HG03025 (cell line): ENCODE measurements at regions not wholly inside any gene's neighbourhood (a gene's known extent, or its start where the extent isn't known, plus 50 kb on each side); places are given as distances from the start of the nearest gene placed in this dataset.

Experiments
- ATAC-seq: cut with Tn5 transposase; IDR thresholded peaks from one replicate; pipeline ENCODE4 v1.9.1; 2021; ENCODE audit warnings: mild to moderate bottlenecking, moderate library complexity; ENCODE audit not compliant: unreplicated experiment, low FRiP score

- no peak for ATAC-seq
Measured at GRCh38 chr17:77649717-77650211, 308.7 kb upstream of the TNRC6C start.

DNA sequence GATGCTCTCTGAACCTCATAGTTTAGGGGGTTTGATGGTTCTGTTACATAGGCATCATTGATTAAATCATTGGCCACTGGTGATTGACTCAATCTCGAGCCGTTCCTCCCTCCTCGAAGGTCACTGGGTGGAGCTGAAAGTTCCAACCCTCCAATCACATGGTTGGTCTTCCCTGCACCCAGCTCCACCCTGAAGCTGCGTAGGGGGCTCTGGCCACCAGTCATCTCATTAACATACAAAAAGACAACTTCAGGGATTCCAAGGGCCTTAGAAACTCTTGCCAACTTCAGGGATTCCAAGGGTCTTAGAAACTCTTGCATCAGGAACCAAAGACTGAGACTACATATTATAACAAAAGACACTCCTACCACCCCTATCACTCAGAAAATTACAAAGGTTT, 306.5 kb upstream of the TNRC6C start:
- ATAC-seq: no peak

- ATAC-seq: no peak
Measured at GRCh38 chr17:77654296-77654695, 304.2 kb upstream of the TNRC6C start.

- no peak for ATAC-seq
Measured at GRCh38 chr17:77654850-77655249, 303.7 kb upstream of the TNRC6C start.

DNA sequence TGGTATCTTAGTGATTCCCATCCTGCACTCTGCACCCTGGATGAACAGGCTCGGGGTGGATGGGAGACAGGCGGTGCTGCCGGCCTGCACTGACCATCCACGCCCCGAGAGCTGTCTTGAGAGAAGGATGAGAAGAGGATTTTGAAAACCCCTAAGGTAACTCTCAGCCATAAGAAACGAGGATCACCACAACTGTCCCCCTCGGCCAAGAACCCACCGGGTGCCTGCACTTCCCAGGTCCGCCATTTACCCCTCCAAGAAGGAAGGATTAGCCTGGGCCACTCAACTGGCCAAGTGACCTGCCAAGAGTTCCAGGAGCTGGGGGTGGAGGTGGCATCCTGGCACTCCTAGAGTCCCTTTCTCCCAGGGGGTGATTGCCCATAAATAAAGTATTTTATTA, 302.4 kb upstream of the TNRC6C start:
- no peak for ATAC-seq

- ATAC-seq: no peak
Measured at GRCh38 chr17:77657839-77658238, 300.7 kb upstream of the TNRC6C start.

DNA sequence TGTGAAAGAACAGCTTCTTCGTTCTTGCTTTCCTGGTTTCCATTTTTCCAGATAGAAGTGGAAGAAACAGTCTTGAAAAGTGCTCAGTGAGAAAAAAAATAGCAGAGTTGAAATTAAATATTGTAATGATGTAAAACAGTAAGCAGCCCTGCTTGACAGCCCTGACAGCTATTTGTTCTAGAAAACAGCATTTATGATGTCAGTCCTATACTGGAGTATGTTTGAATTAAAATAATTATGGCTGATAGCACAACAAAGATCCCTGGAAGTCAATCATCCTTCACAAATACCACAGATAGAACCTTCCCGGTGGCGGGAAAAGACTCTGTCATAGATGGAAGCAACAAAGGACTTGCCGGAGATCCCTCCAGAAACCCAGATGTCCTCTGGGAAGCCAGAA, 298.0 kb upstream of the TNRC6C start:
- no peak for ATAC-seq

GRCh38 chr17:77662833-77663232, 295.7 kb upstream of the TNRC6C start:
- ATAC-seq: no peak

- ATAC-seq: no peak
Measured at GRCh38 chr17:77664097-77664729, 294.3 kb upstream of the TNRC6C start.

GRCh38 chr17:77665833-77666232, 292.7 kb upstream of the TNRC6C start:
- no peak for ATAC-seq

DNA sequence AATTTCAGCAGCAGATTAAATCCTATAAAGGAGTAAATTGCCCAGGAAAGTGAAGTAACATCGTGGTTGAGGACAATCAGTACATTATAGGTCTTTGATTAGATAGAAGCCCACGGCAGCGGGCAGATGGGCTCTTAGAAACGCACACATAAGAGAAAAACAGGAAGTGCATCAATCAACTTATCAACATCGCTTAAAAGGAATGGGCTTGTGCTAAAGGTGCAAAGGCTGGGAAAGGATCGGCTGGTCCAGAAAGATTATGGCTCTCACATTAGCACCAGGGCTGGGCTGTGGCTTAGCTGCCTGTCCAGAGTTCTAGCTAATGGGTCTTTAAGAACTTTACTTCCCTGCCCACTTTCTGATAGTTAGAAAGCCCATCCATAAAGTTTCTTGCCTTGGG, 292.0 kb upstream of the TNRC6C start:
- ATAC-seq: no peak

DNA sequence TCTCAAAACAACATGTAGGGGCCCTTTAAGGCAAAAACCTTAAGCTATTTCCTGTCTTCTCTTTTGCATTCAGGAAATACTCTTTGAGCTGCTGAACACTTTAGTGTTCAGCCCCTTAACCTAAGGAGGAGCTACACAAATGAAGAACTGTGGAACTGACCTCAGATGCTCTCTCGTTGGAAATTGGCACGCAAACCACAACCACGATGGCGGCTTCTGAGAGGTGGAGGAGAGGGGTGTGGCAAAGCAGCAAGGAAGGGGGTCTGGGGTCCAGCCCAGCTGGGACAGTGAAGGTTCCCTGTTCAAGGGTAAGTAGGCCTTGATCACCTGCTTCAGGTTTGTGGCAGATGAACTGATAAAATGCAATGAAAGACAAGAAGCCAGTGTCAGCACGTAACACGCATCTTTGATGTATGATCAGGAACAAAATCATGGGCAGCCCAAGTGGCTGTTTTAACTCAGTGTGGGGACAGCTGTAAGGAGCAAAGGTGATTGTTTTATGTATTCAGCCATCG, 291.6 kb upstream of the TNRC6C start:
- no peak for ATAC-seq

DNA sequence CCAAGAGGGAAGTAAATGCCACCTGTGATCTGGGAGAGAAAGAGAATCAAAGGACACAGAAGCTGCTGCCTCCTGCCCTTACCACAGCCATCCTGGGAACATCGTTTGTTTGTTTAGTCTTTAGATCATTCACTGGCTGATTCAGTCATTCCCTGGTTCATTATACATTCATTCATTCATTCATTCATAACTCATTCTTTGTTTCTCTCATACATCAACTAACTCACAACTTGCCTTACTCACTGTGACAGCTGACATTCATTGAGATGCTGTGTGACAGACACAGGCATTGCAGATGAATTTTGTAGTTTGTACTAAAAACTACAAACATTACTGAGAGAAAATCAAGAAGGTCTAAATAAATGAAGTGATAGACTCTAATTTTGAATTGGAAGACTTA, 291.0 kb upstream of the TNRC6C start:
- no peak for ATAC-seq

GRCh38 chr17:77668518-77668917, 290.0 kb upstream of the TNRC6C start:
- ATAC-seq: no peak

DNA sequence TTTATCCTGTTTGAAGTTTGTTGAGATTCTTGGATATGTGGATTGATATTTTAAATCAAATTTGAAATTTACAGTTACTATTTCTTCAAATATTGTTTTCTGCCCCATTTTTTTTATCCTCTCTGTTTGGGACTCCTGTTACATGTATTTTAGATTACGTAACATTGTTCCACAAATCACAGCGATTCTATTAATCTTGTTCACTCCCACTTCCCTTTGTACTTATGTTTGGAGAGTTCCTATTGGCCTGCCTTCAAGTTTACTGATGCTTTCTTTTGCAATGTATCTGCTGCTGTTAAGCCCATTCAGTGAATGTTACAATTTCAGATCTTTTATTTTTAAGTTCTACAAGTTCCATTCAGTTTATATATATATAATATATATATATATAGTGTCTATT, 288.3 kb upstream of the TNRC6C start:
- no peak for ATAC-seq

DNA sequence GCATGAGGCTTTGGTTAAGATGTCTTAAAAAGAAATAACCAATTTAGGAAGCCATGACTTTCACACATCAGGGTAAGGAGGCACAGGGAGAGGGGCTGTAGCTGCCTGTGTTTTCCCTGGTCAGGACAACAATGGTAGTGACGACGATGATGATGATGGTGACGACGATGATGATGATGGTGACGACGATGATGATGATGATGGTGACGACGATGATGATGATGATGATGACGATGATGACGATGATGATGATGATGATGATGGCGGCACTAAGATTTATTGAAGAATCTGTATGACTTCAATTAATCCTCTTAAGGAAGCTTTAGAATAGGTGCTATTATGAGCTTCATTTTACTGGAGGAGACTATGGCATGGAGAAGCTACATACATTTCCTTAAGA, 284.1 kb upstream of the TNRC6C start:
- no peak for ATAC-seq

DNA sequence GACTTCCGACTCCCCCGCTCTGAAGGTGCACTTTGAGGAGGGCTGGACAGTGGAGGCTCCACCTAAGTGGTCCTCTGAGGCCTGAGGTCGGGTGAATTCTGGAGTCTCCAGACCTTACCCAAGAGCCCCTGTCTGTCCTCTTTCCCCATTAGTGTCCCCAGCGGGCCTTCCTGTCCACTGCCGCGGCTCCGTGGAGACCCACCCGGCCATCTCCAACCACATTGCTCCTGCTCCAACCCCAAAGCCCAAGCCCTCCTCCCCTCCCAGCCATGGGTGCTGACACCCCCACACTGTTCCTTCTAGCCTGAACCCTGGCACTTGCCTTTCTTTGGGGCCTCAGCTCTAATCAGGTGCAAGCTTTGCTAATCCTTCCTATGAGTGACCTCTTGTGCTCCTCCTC, 283.1 kb upstream of the TNRC6C start:
- no peak for ATAC-seq

GRCh38 chr17:77675816-77676215, 282.7 kb upstream of the TNRC6C start:
- ATAC-seq: no peak

GRCh38 chr17:77676237-77676661, 282.3 kb upstream of the TNRC6C start:
- ATAC-seq: no peak

GRCh38 chr17:77677211-77677610, 281.3 kb upstream of the TNRC6C start:
- no peak for ATAC-seq

GRCh38 chr17:77677630-77678029, 280.9 kb upstream of the TNRC6C start:
- ATAC-seq: no peak

DNA sequence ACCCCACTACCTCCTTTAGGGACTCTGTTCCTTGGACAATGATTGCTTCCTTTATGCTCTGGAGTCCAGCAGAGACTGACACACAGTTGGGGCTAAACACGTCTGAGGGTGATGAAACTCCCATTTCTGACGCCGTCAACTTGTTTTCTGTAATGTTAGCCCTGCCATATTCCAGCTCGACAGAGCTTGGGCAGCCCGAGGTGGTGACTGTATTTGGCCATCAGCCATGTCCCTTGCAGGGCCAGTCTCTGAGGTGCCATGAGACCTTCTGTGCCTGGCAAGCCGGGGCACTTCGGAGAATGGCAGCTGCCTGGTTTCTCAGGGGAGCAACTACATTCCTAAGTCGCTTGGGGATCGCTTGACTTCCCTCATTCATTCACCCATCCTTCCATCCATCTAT, 278.9 kb upstream of the TNRC6C start:
- ATAC-seq: no peak

GRCh38 chr17:77681861-77682260, 276.6 kb upstream of the TNRC6C start:
- ATAC-seq: no peak
